Uterus (tissue), 3 donors: ENCODE measurements at regions not wholly inside any gene's neighbourhood (a gene's known extent, or its start where the extent isn't known, plus 50 kb on each side); places are given as distances from the start of the nearest gene placed in this dataset.
"Not testable (repeated sequence)": the region's sequence is repeated elsewhere in the genome, so short reads cannot be mapped to it uniquely, and the experiment has no call there.

ENCODE experiments used
- DNase-seq, 2 donors: peaks; one replicate each; pipeline ENCODE4 v3.0.0-alpha.2; 2019 to 2020
- H3K27ac ChIP-seq, 2 donors: fragments of 200-600 bp; sonication (generic); 1 replicate in 1 of 2; 2 replicates in 1 of 2; pipeline ENCODE4 v1.5.1; 2016 to 2018
- H3K27me3 ChIP-seq, 2 donors: fragments of 200-600 bp; sonication (generic); one replicate each; pipeline ENCODE4 v1.5.1; 2018 to 2019; ENCODE audit warnings: control low read depth in 1 of 2
- H3K36me3 ChIP-seq, 2 donors: fragments of 200-600 bp; sonication (generic); one replicate each; pipeline ENCODE4 v1.5.1; 2019; ENCODE audit warnings: control low read depth in 1 of 2
- H3K4me1 ChIP-seq, 2 donors: fragments of 200-600 bp; sonication (generic); one replicate each; pipeline ENCODE4 v1.5.1; 2018 to 2019; ENCODE audit warnings: control low read depth in 1 of 2
- H3K4me3 ChIP-seq, 2 donors: fragments of 200-600 bp; sonication (generic); 1 replicate in 1 of 2; 2 replicates in 1 of 2; pipeline ENCODE4 v1.5.1; 2018 to 2019; ENCODE audit warnings: mild to moderate bottlenecking in 1 of 2
- H3K9me3 ChIP-seq, 2 donors: fragments of 200-600 bp; sonication (generic); one replicate each; pipeline ENCODE4 v1.5.1; 2019; ENCODE audit warnings: control low read depth in 1 of 2
- POLR2A ChIP-seq, 2 donors: fragments of 450-650 bp; IDR thresholded peaks; one replicate each; pipeline ENCODE4 v1.6.1; 2016; ENCODE audit warnings: antibody characterized with exemption in 2 of 2, mild to moderate bottlenecking in 1 of 2, moderate library complexity in 1 of 2
- intact Hi-C: fragments of 100-400 bp; cut with DNase I; formaldehyde crosslinking; loops from one replicate; pipeline ENCODE4 v1.15.1; 2023; ENCODE audit warnings: low total_unique reads
- TF ChIP-seq, protein P1 (sequence below), 4 experiments: fragments of 200-600 bp in 2 of 4; fragments of 450-650 bp in 2 of 4; sonication (generic) in 2 of 4; IDR thresholded peaks; one replicate each; pipeline ENCODE4 v1.5.1; 2016 to 2019; ENCODE audit warnings: antibody characterized with exemption in 4 of 4, mild to moderate bottlenecking in 2 of 4, moderate library complexity in 1 of 4
- donor health status: DM: yes; HTN: yes; CAD: no.

DNA sequence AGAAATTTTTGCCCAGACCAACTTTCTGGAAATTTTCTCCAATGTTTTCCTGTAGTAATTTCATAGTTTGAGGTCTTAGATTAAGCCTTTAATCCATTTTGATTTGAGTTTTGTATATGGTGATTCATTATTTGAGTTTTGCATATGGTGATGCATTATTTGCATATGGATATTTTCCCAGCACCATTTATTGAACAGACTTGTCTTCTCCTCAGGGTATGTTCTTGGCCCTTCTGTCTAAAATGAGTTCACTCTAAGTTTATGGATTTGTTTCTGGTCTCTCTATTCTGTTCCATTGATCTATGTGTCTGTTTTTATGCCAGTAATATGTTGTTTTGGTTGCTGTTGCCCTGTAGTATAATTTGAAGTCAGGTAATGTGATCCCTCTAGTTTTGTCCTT is 139.3 kb downstream of the SLC25A46 start:
- DNase-seq, result no peak
- Histone ChIP-seq H3K27me3 (no peaks in the 10 kb centered on the region), H3K36me3 (no peaks in the 10 kb centered on the region), H3K9me3 (no peaks in the 10 kb centered on the region), H3K4me3 (no peak overlapping the region), H3K4me1 (no peaks in the 10 kb centered on the region), H3K27ac (no peak overlapping the region)
- intact Hi-C loops, result no loop called here
- TF ChIP-seq, protein P1, sequence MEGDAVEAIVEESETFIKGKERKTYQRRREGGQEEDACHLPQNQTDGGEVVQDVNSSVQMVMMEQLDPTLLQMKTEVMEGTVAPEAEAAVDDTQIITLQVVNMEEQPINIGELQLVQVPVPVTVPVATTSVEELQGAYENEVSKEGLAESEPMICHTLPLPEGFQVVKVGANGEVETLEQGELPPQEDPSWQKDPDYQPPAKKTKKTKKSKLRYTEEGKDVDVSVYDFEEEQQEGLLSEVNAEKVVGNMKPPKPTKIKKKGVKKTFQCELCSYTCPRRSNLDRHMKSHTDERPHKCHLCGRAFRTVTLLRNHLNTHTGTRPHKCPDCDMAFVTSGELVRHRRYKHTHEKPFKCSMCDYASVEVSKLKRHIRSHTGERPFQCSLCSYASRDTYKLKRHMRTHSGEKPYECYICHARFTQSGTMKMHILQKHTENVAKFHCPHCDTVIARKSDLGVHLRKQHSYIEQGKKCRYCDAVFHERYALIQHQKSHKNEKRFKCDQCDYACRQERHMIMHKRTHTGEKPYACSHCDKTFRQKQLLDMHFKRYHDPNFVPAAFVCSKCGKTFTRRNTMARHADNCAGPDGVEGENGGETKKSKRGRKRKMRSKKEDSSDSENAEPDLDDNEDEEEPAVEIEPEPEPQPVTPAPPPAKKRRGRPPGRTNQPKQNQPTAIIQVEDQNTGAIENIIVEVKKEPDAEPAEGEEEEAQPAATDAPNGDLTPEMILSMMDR (IDR thresholded peaks at IDR 0.05), result no peak
- TF ChIP-seq POLR2A (IDR thresholded peaks at IDR 0.05), result no peak

GRCh38 chr5:110879675-110880074 is 140.9 kb downstream of the SLC25A46 start:
- H3K36me3 ChIP-seq, result no peaks in the 10 kb centered on the region
- DNase-seq, result no peak
- no peaks in the 10 kb centered on the region for H3K9me3 ChIP-seq
- intact Hi-C loops, result no loop called here
- no peaks in the 10 kb centered on the region for H3K4me1 ChIP-seq
- no peak overlapping the region for H3K4me3 ChIP-seq
- TF ChIP-seq POLR2A (IDR thresholded peaks at IDR 0.05), result no peak
- H3K27me3 ChIP-seq, result no peaks in the 10 kb centered on the region
- no peak overlapping the region for H3K27ac ChIP-seq

DNA sequence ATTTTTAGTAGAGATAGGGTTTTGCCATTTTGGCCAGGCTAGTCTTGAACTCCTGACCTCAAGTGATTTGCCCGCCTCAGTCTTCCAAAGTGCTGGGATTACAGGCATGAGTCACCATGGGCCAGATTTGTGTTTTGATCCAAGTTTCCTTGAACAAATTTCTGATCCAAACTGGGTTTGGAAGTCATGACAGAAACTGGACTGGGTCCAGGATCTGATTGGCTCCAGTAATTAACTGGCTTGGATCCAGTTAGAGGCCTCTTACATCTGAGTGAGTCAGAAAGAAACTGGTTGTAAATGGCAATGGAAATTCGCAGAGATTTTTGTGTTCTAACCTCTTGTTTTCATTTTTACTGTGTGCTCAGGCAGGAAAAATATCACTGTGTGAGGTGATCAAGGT is 141.6 kb downstream of the SLC25A46 start:
- DNase-seq, result peak in 1 of 2 donors; percentile 19
- Histone ChIP-seq H3K9me3 (no peaks in the 10 kb centered on the region), H3K36me3 (no peaks in the 10 kb centered on the region), H3K27me3 (no peaks in the 10 kb centered on the region), H3K27ac (no peak overlapping the region), H3K4me1 (no peaks in the 10 kb centered on the region), H3K4me3 (no peak overlapping the region)
- TF ChIP-seq POLR2A (IDR thresholded peaks at IDR 0.05), result no peak
- TF ChIP-seq, protein P1 (IDR thresholded peaks at IDR 0.05), result no peak
- intact Hi-C loops, result no loop called here

DNA sequence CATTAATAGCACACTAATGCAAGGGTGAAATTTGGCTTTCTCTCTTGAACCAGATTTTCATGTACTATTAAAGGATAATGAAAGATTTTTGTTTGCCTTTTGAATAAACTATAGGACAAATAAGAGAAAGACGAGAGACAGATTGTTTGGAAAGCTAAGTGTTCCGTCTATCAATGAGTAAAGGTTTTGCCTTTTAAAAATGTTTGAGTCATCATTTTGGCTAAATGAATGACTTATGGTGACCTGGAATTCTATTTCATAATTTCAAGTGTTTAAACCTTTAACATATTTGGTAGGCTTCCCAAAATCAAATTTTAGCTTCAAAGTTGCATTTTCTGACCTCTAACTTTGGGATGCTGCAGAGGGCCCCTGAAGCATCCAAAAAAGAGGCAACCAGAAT is 145.2 kb downstream of the SLC25A46 start:
- Histone ChIP-seq H3K4me3 (no peak overlapping the region), H3K4me1 (no peaks in the 10 kb centered on the region), H3K9me3 (no peaks in the 10 kb centered on the region), H3K36me3 (no peaks in the 10 kb centered on the region), H3K27me3 (no peaks in the 10 kb centered on the region), H3K27ac (no peak overlapping the region)
- intact Hi-C loops, result no loop called here
- no peak for DNase-seq
- TF ChIP-seq, protein P1 (IDR thresholded peaks at IDR 0.05), result no peak
- TF ChIP-seq POLR2A (IDR thresholded peaks at IDR 0.05), result no peak

- H3K4me3 ChIP-seq, H3K27ac ChIP-seq, H3K36me3 ChIP-seq, intact Hi-C loops, DNase-seq, H3K27me3 ChIP-seq, H3K9me3 ChIP-seq, H3K4me1 ChIP-seq: not testable (repeated sequence)
Measured at GRCh38 chr5:110887170-110887569, 148.4 kb downstream of the SLC25A46 start.

DNA sequence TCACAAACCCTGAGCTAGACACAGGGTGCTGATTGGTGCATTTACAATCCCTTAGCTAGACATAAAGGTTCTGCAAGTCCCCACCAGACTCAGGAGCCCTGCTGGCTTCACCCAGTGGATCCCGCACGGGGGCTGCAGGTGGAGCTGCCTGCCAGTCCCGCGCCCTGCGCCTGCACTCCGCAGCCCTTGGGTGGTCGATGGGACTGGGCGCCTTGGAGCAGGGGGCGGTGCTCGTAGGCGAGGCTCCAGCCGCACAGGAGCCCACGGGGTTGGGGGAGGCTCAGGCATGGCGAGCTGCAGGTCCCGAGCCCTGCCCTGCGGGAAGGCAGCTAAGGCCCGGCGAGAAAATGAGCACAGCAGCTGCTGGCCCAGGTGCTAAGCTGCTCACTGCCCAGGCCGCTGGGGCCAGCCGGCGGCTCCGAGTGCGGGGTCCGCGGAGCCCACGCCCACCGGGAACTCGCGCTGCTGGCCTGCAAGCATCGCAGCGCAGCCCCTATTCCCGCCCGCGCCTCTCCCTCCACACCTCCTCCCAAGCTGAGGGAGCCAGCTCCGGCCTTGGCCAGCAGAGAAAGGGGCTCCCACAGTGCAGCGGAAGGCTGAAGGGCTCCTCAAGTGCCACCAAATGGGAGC is 155.2 kb downstream of the SLC25A46 start:
- H3K27me3 ChIP-seq, H3K4me3 ChIP-seq, DNase-seq, intact Hi-C loops, H3K9me3 ChIP-seq, H3K4me1 ChIP-seq, H3K36me3 ChIP-seq, H3K27ac ChIP-seq: not testable (repeated sequence)

- H3K36me3 ChIP-seq, result no peaks in the 10 kb centered on the region
- intact Hi-C loops, result no loop called here
- TF ChIP-seq POLR2A (IDR thresholded peaks at IDR 0.05), result no peak
- TF ChIP-seq, protein P1 (IDR thresholded peaks at IDR 0.05), result no peak
- DNase-seq, result no peak
- no peaks in the 10 kb centered on the region for H3K27me3 ChIP-seq
- H3K4me3 ChIP-seq, result no peak overlapping the region
- no peaks in the 10 kb centered on the region for H3K9me3 ChIP-seq
- H3K4me1 ChIP-seq, result no peaks in the 10 kb centered on the region
- no peak overlapping the region for H3K27ac ChIP-seq
Measured at GRCh38 chr5:110894805-110895204, 156.0 kb downstream of the SLC25A46 start.
